Omental fat pad (tissue), 3 donors: ENCODE measurements at regions not wholly inside any gene's neighbourhood (a gene's known extent, or its start where the extent isn't known, plus 50 kb on each side); places are given as distances from the start of the nearest gene placed in this dataset.

Source experiments
- ATAC-seq: fragments of 150-250 bp; one replicate; pipeline ENCODE4 v1.9.1; 2016; ENCODE audit warnings: mild to moderate bottlenecking, moderate library complexity; ENCODE audit not compliant: low FRiP score
- DNase-seq: peaks from one replicate; pipeline ENCODE4 v3.0.0-alpha.2; 2019; ENCODE audit warnings: low spot score
- TF ChIP-seq, protein P1 (sequence below), 3 donors: fragments of 450-650 bp; IDR thresholded peaks; one replicate each; pipeline ENCODE4 v1.5.1; 2016 to 2017; ENCODE audit warnings: antibody characterized with exemption in 3 of 3, mild to moderate bottlenecking in 3 of 3, moderate library complexity in 2 of 3

DNA sequence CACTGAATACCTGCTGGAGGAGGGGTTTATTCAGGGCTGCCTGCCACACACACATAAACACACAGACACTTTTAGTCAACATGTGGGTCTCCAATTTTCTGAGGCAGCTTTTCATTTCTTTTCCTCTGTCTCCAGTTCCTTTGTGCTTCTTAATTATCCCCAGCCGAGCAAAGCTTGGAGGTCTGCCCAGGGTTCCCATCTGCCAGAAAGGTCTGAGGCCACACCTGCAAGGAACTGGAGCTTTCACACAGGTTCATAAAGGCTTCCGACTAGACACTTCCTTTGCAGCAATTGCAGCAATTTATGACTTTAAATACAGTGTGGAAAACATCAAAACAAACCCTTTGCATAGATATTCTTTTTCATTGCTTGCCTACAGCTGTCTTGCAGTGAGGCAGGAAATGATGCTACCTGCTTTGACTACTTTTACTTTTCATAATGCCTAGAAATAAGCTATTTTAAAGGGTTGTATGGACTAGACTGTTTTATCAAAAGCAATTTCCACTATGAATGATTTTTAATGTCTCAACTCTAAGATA, 1318.9 kb downstream of the AACS start:
- ATAC-seq (no peak), DNase-seq (no peak)
- TF ChIP-seq, protein P1, sequence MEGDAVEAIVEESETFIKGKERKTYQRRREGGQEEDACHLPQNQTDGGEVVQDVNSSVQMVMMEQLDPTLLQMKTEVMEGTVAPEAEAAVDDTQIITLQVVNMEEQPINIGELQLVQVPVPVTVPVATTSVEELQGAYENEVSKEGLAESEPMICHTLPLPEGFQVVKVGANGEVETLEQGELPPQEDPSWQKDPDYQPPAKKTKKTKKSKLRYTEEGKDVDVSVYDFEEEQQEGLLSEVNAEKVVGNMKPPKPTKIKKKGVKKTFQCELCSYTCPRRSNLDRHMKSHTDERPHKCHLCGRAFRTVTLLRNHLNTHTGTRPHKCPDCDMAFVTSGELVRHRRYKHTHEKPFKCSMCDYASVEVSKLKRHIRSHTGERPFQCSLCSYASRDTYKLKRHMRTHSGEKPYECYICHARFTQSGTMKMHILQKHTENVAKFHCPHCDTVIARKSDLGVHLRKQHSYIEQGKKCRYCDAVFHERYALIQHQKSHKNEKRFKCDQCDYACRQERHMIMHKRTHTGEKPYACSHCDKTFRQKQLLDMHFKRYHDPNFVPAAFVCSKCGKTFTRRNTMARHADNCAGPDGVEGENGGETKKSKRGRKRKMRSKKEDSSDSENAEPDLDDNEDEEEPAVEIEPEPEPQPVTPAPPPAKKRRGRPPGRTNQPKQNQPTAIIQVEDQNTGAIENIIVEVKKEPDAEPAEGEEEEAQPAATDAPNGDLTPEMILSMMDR (IDR thresholded peaks at IDR 0.05) = no peak

DNA sequence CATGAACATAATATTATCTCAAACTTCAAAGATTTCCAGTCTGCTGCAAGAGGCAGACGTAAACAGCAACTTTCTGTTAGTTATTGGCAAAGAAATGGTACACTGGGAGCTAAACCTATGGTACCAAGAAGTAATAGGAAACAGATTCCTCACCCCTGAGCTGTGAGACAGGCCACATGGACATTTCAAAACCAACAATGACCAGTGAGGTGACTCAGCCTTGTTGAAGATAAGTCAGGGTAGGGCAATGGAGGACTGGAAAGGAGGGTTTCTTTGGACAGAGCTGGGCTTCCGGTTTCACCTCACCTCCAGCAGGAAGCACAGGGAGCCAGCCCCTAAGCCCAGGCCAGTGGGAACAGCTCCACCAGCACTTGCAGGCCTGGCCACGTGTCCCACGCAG, 1320.5 kb downstream of the AACS start:
- TF ChIP-seq, protein P1 (IDR thresholded peaks at IDR 0.05) = no peak
- DNase-seq (no peak), ATAC-seq (no peak)

GRCh38 chr12:126389220-126389841, 1324.1 kb downstream of the AACS start:
- peak; percentile 71 for ATAC-seq
- TF ChIP-seq, protein P1 (IDR thresholded peaks at IDR 0.05) = no peak
- no peak for DNase-seq

GRCh38 chr12:126389961-126390360, 1324.7 kb downstream of the AACS start:
- ATAC-seq (no peak), DNase-seq (no peak)
- TF ChIP-seq, protein P1 (IDR thresholded peaks at IDR 0.05) = no peak

GRCh38 chr12:126390969-126391566, 1325.8 kb downstream of the AACS start:
- ATAC-seq (no peak), DNase-seq (no peak)
- TF ChIP-seq, protein P1 (IDR thresholded peaks at IDR 0.05) = no peak

- TF ChIP-seq, protein P1 (IDR thresholded peaks at IDR 0.05) = no peak
- no peak for DNase-seq
- ATAC-seq = no peak
Observed at GRCh38 chr12:126396536-126396935, 1331.3 kb downstream of the AACS start.

DNA sequence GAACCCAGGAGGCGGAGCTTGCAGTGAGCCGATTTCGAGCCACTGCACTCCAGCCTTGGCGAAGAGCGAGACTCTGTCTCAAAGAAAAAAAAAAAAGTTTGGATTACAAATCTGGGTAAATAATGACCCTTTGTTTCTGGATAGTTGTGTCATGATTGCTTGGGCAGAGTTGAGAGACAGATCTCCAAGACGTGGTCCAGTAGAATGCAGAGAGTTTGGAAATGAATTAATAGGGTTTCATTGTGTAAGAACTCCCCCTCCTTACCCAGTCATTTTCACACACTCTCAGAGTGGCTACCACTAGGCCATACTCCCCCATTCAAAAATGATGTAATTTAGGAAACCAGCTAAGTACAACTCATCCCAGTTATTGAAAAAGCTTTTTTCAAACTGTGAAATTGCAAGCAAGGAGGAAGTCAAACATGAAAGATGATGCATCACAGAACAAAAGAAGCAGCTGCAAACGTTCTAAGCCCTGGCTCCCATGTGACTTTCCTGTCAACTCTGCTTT, 1331.9 kb downstream of the AACS start:
- DNase-seq = no peak
- no peak for ATAC-seq
- TF ChIP-seq, protein P1 (IDR thresholded peaks at IDR 0.05) = no peak
